ENCODE measurements at regions not wholly inside any gene's neighbourhood (a gene's known extent, or its start where the extent isn't known, plus 50 kb on each side); places are given as distances from the start of the nearest gene placed in this dataset.

- TF ChIP-seq POLR2A (IDR thresholded peaks at IDR 0.05): no peak
- no peak for TF ChIP-seq CTCF (IDR thresholded peaks at IDR 0.05)
These were observed 230.7 kb downstream of the RND3 start for GRCh38 chr2:150256736-150257135.
